Prostate gland (tissue), 2 donors: ENCODE measurements at regions not wholly inside any gene's neighbourhood (a gene's known extent, or its start where the extent isn't known, plus 50 kb on each side); places are given as distances from the start of the nearest gene placed in this dataset.

Source experiments
- DNase-seq: peaks from one replicate; pipeline ENCODE4 v3.0.0-alpha.2; 2019; ENCODE audit warnings: low spot score
- H3K27ac ChIP-seq, 2 donors: fragments of 200-600 bp; sonication (generic); 2 replicates each; pipeline ENCODE4 v1.5.1; 2017 to 2019
- H3K27me3 ChIP-seq: fragments of 200-600 bp; sonication (generic); replicated peaks from 2 replicates; pipeline ENCODE4 v1.5.1; 2019; ENCODE audit not compliant: insufficient read depth
- H3K36me3 ChIP-seq, 2 donors: fragments of 200-600 bp; sonication (generic); 1 replicate in 1 of 2; 2 replicates in 1 of 2; pipeline versions ENCODE4 v1.5.1 to v1.8.1; 2017 to 2019
- H3K4me1 ChIP-seq: fragments of 200-600 bp; sonication (generic); replicated peaks from 2 replicates; pipeline ENCODE4 v1.5.1; 2019
- H3K4me3 ChIP-seq, 2 donors: fragments of 200-600 bp; sonication (generic); 2 replicates each; pipeline ENCODE4 v1.5.1; 2017 to 2019
- H3K9me3 ChIP-seq: fragments of 200-600 bp; sonication (generic); 2 replicates; pipeline ENCODE4 v1.5.1; 2017
- POLR2A ChIP-seq: fragments of 450-650 bp; IDR thresholded peaks from one replicate; pipeline ENCODE4 v1.6.1; 2016; ENCODE audit warnings: antibody characterized with exemption, mild to moderate bottlenecking
- POLR2AphosphoS5 ChIP-seq: sonication (generic); formaldehyde crosslinking; IDR thresholded peaks from one replicate; pipeline ENCODE4 v1.6.1; 2017; ENCODE audit warnings: antibody characterized with exemption
- WGBS: methylation state at CpG from one replicate; pipeline ENCODE4 v1.1.5; 2018; 5-methylcytosine and 5-hydroxymethylcytosine counted together
- intact Hi-C: fragments of 100-400 bp; cut with DNase I; formaldehyde crosslinking; loops from one replicate; pipeline ENCODE4 v1.14.2; 2022
- TF ChIP-seq, protein P1 (sequence below), 4 experiments: fragments of 200-600 bp in 2 of 4; fragments of 450-650 bp in 2 of 4; sonication (generic) in 2 of 4; IDR thresholded peaks; 1 replicate in 3 of 4; 2 replicates in 1 of 4; pipeline ENCODE4 v1.5.1; 2016 to 2019; ENCODE audit warnings: antibody characterized with exemption in 4 of 4, mild to moderate bottlenecking in 2 of 4, moderate library complexity in 2 of 4

DNA sequence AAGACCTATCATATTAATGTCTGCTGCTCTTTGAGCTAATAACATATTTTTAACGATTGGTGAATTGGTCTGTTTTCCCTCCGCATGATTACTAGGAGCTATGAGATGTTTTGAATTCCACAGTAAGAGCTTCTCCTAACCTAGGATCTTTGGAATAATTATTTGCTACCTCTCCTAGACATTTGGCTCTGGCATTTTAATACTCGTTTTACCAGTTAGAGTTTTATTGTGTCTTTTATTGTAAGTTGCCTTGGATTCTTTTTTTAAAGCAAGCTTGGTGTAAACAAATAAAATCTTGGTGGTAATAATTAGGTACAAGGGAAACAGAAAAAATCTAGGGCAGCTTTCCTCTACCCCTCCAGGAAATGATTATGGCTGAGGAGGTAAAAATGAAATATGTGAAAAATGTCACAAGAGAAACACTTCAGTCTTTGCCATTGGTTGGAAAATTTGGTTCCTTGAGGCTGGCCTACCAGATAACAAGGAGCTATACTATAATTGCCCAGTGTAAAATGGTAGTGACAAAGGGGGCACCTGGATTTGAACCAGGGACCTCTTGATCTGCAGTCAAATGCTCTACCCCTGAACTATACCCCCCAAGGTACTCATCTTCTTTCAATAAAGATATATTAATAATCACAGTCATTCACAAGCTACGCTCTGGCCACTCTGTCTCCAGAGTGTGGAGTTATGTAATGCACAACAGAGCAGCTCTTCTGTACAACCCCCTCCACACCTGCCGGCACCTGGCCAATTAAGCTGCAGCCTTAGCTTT, 85.4 kb downstream of the ZNF777 start:
- Histone ChIP-seq H3K27me3 (no peaks in the 10 kb centered on the region), H3K27ac (peak overlapping the region; percentile 63 to 69), H3K36me3 (no peaks in the 10 kb centered on the region), H3K4me1 (peaks cover 5% of the 10 kb centered on the region), H3K9me3 (no peaks in the 10 kb centered on the region), H3K4me3 (no peak overlapping the region)
- no peak for TF ChIP-seq POLR2A
- peak; percentile 58 for TF ChIP-seq POLR2AphosphoS5
- TF ChIP-seq, protein P1, sequence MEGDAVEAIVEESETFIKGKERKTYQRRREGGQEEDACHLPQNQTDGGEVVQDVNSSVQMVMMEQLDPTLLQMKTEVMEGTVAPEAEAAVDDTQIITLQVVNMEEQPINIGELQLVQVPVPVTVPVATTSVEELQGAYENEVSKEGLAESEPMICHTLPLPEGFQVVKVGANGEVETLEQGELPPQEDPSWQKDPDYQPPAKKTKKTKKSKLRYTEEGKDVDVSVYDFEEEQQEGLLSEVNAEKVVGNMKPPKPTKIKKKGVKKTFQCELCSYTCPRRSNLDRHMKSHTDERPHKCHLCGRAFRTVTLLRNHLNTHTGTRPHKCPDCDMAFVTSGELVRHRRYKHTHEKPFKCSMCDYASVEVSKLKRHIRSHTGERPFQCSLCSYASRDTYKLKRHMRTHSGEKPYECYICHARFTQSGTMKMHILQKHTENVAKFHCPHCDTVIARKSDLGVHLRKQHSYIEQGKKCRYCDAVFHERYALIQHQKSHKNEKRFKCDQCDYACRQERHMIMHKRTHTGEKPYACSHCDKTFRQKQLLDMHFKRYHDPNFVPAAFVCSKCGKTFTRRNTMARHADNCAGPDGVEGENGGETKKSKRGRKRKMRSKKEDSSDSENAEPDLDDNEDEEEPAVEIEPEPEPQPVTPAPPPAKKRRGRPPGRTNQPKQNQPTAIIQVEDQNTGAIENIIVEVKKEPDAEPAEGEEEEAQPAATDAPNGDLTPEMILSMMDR (IDR thresholded peaks at IDR 0.05), result no peak
- 38% methylated on average over 5 of the region's 5 CpGs for WGBS
- intact Hi-C loops, result no loop called here
- DNase-seq, result no peak

DNA sequence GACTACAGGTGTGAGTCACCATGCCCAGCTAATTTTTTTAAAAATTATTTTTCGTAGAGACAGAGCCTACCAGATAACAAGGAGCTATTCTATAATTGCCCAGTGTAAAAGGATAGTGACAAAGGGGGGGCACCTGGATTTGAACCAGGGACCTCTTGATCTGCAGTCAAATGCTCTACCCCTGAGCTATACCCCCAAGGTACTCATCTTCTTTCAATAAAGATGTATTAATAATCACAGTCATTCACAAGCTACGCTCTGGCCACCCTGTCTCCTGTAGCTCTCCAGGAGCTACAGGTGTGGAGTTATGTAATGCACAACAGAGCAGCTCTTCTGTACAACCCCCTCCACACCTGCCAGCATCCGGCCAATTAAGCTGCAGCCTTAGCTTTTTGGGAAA, 83.5 kb downstream of the ZNF777 start:
- no peak for TF ChIP-seq POLR2A
- TF ChIP-seq, protein P1 (IDR thresholded peaks at IDR 0.05), result no peak
- no peak for TF ChIP-seq POLR2AphosphoS5
- Histone ChIP-seq H3K36me3 (no peaks in the 10 kb centered on the region), H3K4me3 (no peak overlapping the region), H3K27me3 (no peaks in the 10 kb centered on the region), H3K27ac (no peak overlapping the region), H3K9me3 (no peaks in the 10 kb centered on the region), H3K4me1 (peaks cover 5% of the 10 kb centered on the region)
- no peak for DNase-seq
- intact Hi-C loops, result no loop called here
- WGBS, result 94% methylated on average over 3 of the region's 3 CpGs

DNA sequence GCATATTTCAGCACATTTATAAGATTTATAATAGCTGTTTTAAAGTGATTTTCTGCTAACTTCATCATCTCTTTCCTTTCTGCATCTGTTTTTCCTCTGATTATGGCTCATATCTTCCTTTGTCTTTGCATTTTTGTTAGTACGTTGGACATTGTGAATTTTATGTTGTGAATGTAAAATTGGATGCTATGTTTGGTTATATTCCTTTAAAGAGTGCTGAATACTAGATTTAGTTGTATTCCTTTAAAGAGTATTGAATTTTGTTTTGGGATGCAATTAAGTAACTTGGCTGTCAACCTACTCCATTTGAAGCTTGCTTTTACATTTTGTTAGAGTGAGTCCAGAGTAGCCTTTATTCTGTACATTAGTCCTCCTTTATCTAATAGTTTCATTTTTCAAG, 81.2 kb downstream of the ZNF777 start:
- TF ChIP-seq POLR2AphosphoS5 (no peak), POLR2A (no peak)
- TF ChIP-seq, protein P1 (IDR thresholded peaks at IDR 0.05), result no peak
- Histone ChIP-seq H3K4me3 (no peak overlapping the region), H3K27me3 (no peaks in the 10 kb centered on the region), H3K27ac (no peak overlapping the region), H3K4me1 (no peaks in the 10 kb centered on the region), H3K36me3 (no peaks in the 10 kb centered on the region), H3K9me3 (no peaks in the 10 kb centered on the region)
- WGBS, result 80% methylated on average over 1 of the region's 1 CpG
- DNase-seq, result no peak
- intact Hi-C loops, result no loop called here

DNA sequence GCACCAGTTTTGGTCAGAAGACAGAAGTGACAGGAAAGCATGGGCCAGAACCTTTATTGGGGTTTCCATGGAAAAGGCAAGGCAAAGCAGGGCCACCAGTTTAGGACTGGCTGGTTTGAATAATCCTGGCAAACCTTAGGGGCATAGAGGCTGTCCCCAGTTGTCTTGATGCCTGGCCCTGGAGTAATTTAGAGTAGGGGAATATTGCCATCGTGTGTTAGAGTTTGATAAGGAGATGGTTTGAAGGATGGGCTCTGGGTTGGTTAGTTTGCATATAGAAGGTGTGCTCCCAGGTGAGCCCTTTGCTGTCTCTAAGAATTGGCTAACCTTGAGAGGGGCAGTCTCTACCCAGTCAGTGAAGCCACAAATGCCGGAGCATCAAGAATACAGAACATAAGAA, 79.6 kb downstream of the ZNF777 start:
- no peaks in the 10 kb centered on the region for H3K4me1 ChIP-seq
- H3K27ac ChIP-seq, result no peak overlapping the region
- H3K9me3 ChIP-seq, result no peaks in the 10 kb centered on the region
- TF ChIP-seq POLR2AphosphoS5 (no peak), POLR2A (no peak)
- TF ChIP-seq, protein P1 (IDR thresholded peaks at IDR 0.05), result no peak
- DNase-seq, result no peak
- WGBS, result 85% methylated on average over 2 of the region's 2 CpGs
- H3K4me3 ChIP-seq, result no peak overlapping the region
- H3K36me3 ChIP-seq, result no peaks in the 10 kb centered on the region
- no peaks in the 10 kb centered on the region for H3K27me3 ChIP-seq
- intact Hi-C loops, result no loop called here
